Thoracic aorta (tissue), 2 donors: ENCODE measurements at regions not wholly inside any gene's neighbourhood (a gene's known extent, or its start where the extent isn't known, plus 50 kb on each side); places are given as distances from the start of the nearest gene placed in this dataset.

Experiments used
- ATAC-seq: fragments of 150-250 bp; one replicate; pipeline ENCODE4 v1.8.0; 2017; ENCODE audit warnings: low read depth; ENCODE audit not compliant: insufficient number of reproducible peaks, low FRiP score
- DNase-seq: peaks from one replicate; pipeline ENCODE4 v3.0.0-alpha.2; 2020; ENCODE audit warnings: low spot score
- H3K27ac ChIP-seq, 2 donors: fragments of 200-600 bp; sonication (generic); 1 replicate in 1 of 2; 2 replicates in 1 of 2; pipeline ENCODE4 v1.5.1; 2016; ENCODE audit warnings: mild to moderate bottlenecking in 2 of 2, moderate library complexity in 2 of 2
- H3K27me3 ChIP-seq: fragments of 200-600 bp; sonication (generic); replicated peaks from 2 replicates; pipeline ENCODE4 v1.6.0; 2016; ENCODE audit warnings: mild to moderate bottlenecking; ENCODE audit not compliant: insufficient read depth
- H3K36me3 ChIP-seq: fragments of 200-600 bp; sonication (generic); one replicate; pipeline ENCODE4 v1.5.1; 2016
- H3K4me1 ChIP-seq, 2 donors: fragments of 200-600 bp; sonication (generic); 1 replicate in 1 of 2; 2 replicates in 1 of 2; pipeline versions ENCODE4 v1.5.1 to v1.6.0; 2016; ENCODE audit warnings: low read depth in 2 of 2, mild to moderate bottlenecking in 1 of 2; ENCODE audit not compliant: control insufficient read depth in 1 of 2
- H3K4me3 ChIP-seq: fragments of 200-600 bp; sonication (generic); 2 replicates; pipeline ENCODE4 v1.5.1; 2016; ENCODE audit warnings: mild to moderate bottlenecking
- H3K9me3 ChIP-seq: fragments of 200-600 bp; sonication (generic); 2 replicates; pipeline ENCODE4 v1.5.1; 2016
- CTCF ChIP-seq: fragments of 200-600 bp; sonication (generic); IDR thresholded peaks from one replicate; pipeline ENCODE4 v1.5.1; 2019; ENCODE audit warnings: antibody characterized with exemption

DNA sequence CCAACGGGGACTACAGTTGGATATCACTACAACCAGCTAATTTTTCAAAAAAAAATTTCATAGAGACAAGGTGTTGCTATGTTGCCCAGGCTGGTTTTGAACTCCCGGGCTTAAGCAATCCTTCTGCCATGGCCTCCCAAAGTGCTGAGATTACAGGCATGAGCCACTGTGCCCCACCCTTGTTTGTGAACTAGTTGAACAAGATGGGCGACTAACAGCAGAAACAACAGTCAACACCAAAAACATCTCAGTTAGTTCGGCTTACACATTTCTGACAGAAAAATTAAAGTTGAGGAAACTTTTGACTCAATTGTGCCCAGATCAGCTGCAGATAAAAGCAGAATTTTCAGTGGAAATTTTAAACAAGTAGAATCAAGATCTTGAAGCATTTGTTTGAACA is 470.1 kb downstream of the TLE4 start:
- DNase-seq (no peak), ATAC-seq (no peak)
- no peak for TF ChIP-seq CTCF
- no peaks in the 10 kb centered on the region for H3K4me1 ChIP-seq
- no peaks in the 10 kb centered on the region for H3K36me3 ChIP-seq
- H3K27ac ChIP-seq, result no peak overlapping the region
- H3K4me3 ChIP-seq, result no peak overlapping the region
- no peaks in the 10 kb centered on the region for H3K9me3 ChIP-seq
- H3K27me3 ChIP-seq, result no peaks in the 10 kb centered on the region

DNA sequence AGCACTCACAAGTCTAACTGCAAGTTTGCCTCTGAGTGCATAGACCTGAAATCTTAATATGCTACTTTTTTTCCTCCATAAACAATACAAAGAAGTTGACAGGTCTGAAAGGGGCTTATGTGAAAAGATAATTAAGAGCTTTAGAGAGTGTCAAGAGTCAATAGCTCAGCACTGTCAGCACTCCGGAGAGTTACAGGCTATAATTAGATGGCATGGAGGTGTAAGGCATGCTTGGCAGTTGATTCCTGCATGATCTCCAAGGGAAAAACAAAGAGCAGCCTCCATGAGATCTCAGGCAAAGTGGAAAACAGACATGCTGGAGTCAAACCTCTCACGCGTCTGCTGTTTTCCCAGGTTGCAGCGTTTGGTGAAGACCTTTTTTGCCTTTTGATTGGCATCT is 468.7 kb downstream of the TLE4 start:
- TF ChIP-seq CTCF, result no peak
- Histone ChIP-seq H3K36me3 (no peaks in the 10 kb centered on the region), H3K27me3 (no peaks in the 10 kb centered on the region), H3K4me1 (no peaks in the 10 kb centered on the region), H3K27ac (no peak overlapping the region), H3K4me3 (no peak overlapping the region), H3K9me3 (no peaks in the 10 kb centered on the region)
- no peak for DNase-seq
- ATAC-seq, result no peak

GRCh38 chr9:80030801-80031200 is 459.0 kb downstream of the TLE4 start:
- Histone ChIP-seq H3K36me3 (no peaks in the 10 kb centered on the region), H3K27me3 (no peaks in the 10 kb centered on the region), H3K4me3 (no peak overlapping the region), H3K9me3 (no peaks in the 10 kb centered on the region), H3K4me1 (no peaks in the 10 kb centered on the region), H3K27ac (no peak overlapping the region)
- TF ChIP-seq CTCF, result no peak
- ATAC-seq, result no peak
- DNase-seq, result no peak

DNA sequence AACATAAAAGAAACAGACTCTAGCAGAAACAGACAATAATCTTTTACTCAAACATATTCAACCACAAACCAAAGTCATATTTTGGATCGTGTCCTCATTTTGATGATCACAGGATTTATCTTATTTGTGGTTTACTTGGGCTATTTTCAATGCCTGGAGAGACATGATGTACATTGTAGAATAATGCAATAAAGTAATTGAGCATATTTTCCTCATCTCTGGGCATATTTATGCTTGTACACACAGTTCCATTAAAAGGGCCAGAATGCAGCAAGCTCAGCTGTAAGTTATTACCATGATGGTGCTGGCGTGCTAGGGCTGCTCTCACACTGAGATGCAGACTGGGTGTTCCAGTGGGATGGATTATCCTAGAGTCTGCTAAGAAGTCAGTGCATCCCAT is 456.7 kb downstream of the TLE4 start:
- Histone ChIP-seq H3K36me3 (no peaks in the 10 kb centered on the region), H3K9me3 (no peaks in the 10 kb centered on the region), H3K4me3 (no peak overlapping the region), H3K27me3 (no peaks in the 10 kb centered on the region), H3K27ac (no peak overlapping the region), H3K4me1 (no peaks in the 10 kb centered on the region)
- no peak for TF ChIP-seq CTCF
- no peak for ATAC-seq
- no peak for DNase-seq

GRCh38 chr9:80025796-80026520 is 454.2 kb downstream of the TLE4 start:
- ATAC-seq (no peak), DNase-seq (no peak)
- H3K36me3 ChIP-seq, result no peaks in the 10 kb centered on the region
- no peak for TF ChIP-seq CTCF
- no peaks in the 10 kb centered on the region for H3K4me1 ChIP-seq
- no peak overlapping the region for H3K27ac ChIP-seq
- no peak overlapping the region for H3K4me3 ChIP-seq
- H3K27me3 ChIP-seq, result no peaks in the 10 kb centered on the region
- no peaks in the 10 kb centered on the region for H3K9me3 ChIP-seq
